ENCODE measurements at regions not wholly inside any gene's neighbourhood (a gene's known extent, or its start where the extent isn't known, plus 50 kb on each side); places are given as distances from the start of the nearest gene placed in this dataset.

- no peak for DNase-seq
These were observed 300.4 kb upstream of the ADAMTS9 start for GRCh38 chr3:64988188-64988587.

GRCh38 chr3:64987726-64988125 is 299.9 kb upstream of the ADAMTS9 start:
- DNase-seq: no peak

GRCh38 chr3:64985072-64985471 is 297.3 kb upstream of the ADAMTS9 start:
- no peak for DNase-seq

GRCh38 chr3:64983583-64984359 is 296.0 kb upstream of the ADAMTS9 start:
- DNase-seq: no peak

GRCh38 chr3:64977308-64978100 is 289.7 kb upstream of the ADAMTS9 start:
- no peak for DNase-seq

GRCh38 chr3:64976456-64976855 is 288.7 kb upstream of the ADAMTS9 start:
- no peak for DNase-seq

GRCh38 chr3:64975147-64975546 is 287.3 kb upstream of the ADAMTS9 start:
- no peak for DNase-seq

- no peak for DNase-seq
These were observed 286.6 kb upstream of the ADAMTS9 start for GRCh38 chr3:64974401-64974800.

- no peak for DNase-seq
These were observed 285.0 kb upstream of the ADAMTS9 start for GRCh38 chr3:64972793-64973192.

- DNase-seq: no peak
These were observed 283.8 kb upstream of the ADAMTS9 start for GRCh38 chr3:64971602-64972001.

- DNase-seq: no peak
These were observed 282.8 kb upstream of the ADAMTS9 start for GRCh38 chr3:64970634-64971033.

GRCh38 chr3:64961301-64961700 is 273.5 kb upstream of the ADAMTS9 start:
- no peak for DNase-seq

GRCh38 chr3:64958199-64958843 is 270.5 kb upstream of the ADAMTS9 start:
- DNase-seq: no peak

GRCh38 chr3:64957408-64958198 is 269.8 kb upstream of the ADAMTS9 start:
- DNase-seq: no peak

GRCh38 chr3:64956711-64957325 is 269.0 kb upstream of the ADAMTS9 start:
- DNase-seq: no peak

- DNase-seq: no peak
These were observed 267.3 kb upstream of the ADAMTS9 start for GRCh38 chr3:64954995-64955636.

- DNase-seq: no peak
These were observed 257.4 kb upstream of the ADAMTS9 start for GRCh38 chr3:64945171-64945729.

GRCh38 chr3:64943866-64944265 is 256.1 kb upstream of the ADAMTS9 start:
- DNase-seq: no peak

- DNase-seq: no peak
These were observed 253.0 kb upstream of the ADAMTS9 start for GRCh38 chr3:64940596-64941348.

- DNase-seq: no peak
These were observed 252.1 kb upstream of the ADAMTS9 start for GRCh38 chr3:64939747-64940450.

Measured in SHP77 (cell line).